ENCODE measurements at regions not wholly inside any gene's neighbourhood (a gene's known extent, or its start where the extent isn't known, plus 50 kb on each side); places are given as distances from the start of the nearest gene placed in this dataset.

DNA sequence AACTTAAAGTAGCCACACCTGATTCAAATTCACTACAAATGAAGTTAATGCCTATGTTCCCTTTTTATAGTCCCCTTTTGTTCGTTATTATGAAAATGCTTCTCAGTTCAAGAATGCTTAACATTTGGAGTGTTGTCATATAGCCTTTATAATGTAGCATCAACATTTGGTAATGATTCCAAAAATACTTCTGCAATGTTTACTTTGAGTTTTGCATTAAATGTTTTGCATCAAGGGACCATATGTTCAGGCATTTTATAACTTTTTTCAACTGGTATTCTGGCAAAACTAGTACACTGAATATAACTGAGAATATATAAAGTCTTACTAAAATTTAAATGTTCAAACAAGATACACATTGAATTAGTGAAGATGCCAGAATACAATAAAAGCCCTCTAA, 209.6 kb upstream of the SLC16A7 start:
- BruUV-seq (replicated peaks) = no TSS peak
- Histone ChIP-seq H3K27me3 (replicated peaks; ENCODE audit: insufficient read depth, low read depth, low read length, poor library complexity) (no peaks in the 10 kb centered on the region), H3K36me3 (ENCODE audit: insufficient read depth, low read length, poor library complexity, severe bottlenecking) (no peaks in the 10 kb centered on the region), H3K27ac (ENCODE audit: low read depth, low read length, poor library complexity, severe bottlenecking) (no peak overlapping the region), H3K9me3 (ENCODE audit: low read depth, low read length, poor library complexity, severe bottlenecking) (no peaks in the 10 kb centered on the region), H3K4me1 (ENCODE audit: insufficient read depth, low read length, poor library complexity, severe bottlenecking) (peaks cover 14% of the 10 kb centered on the region), H3K4me3 (ENCODE audit: low read depth, low read length, poor library complexity, severe bottlenecking) (no peak overlapping the region)
- ChIA-PET POLR2A (ENCODE audit: low non-redundant PET) (no interaction called here), CTCF (no interaction called here)
- intact Hi-C loops (cut with micrococcal nuclease; ENCODE audit: unreplicated experiment) = no loop called here
- no peak for TF ChIP-seq CTCF (conservative IDR thresholded peaks at IDR 0.05; ENCODE audit: low read depth, low read length)
- TF ChIP-seq EZH2 (IDR thresholded peaks at IDR 0.05; ENCODE audit: borderline replicate concordance, low read depth, low read length, poor library complexity, severe bottlenecking) = no peak
- no peak for DNase-seq (ENCODE audit: low spot score)

GRCh38 chr12:59383079-59383822, 212.6 kb upstream of the SLC16A7 start:
- BruUV-seq (replicated peaks) = no TSS peak
- POLR2A ChIA-PET (ENCODE audit: low non-redundant PET) = no interaction called here

DNA sequence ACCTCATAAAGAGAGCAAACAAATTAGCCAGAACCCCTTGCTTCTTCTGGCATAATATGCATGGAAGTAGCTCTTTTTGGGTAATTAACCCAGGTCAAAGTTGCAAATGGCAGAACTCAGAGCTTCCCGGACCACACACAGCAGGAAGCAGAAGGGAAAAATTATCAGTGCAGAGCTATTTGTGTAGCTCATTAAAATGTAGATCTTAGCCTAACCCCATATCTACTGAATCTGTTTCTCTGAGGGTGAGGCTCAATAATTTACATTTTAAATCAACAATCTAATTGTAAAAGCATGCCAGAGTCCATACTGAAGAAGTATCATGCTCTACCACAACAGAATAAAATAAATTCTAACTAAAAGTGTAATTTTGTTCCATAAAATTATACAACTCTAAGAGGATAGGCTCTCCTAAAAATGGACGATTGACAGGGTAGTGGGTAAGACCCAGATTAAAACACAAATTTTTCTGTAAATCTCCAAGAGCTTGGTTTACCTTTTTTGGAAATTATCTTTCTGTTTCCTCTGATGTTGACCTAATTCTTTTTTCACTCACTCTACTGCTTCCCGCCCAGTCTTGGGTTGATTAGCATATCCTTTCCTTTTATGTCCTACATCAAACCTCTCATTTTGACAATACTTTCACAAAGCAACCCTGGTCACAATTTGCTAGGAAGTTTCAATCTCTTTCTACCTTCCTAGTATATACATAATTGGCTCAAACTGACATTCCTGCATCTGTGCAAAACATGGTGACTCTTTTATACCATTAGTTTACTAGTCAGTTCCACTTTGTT, 213.3 kb upstream of the SLC16A7 start:
- BruUV-seq (replicated peaks) = no TSS peak
- no peak overlapping the region for H3K4me3 ChIP-seq (ENCODE audit: low read depth, low read length, poor library complexity, severe bottlenecking)
- H3K27ac ChIP-seq (ENCODE audit: low read depth, low read length, poor library complexity, severe bottlenecking) = no peak overlapping the region
- H3K27me3 ChIP-seq (replicated peaks; ENCODE audit: insufficient read depth, low read depth, low read length, poor library complexity) = no peaks in the 10 kb centered on the region
- no peaks in the 10 kb centered on the region for H3K36me3 ChIP-seq (ENCODE audit: insufficient read depth, low read length, poor library complexity, severe bottlenecking)
- intact Hi-C loops (cut with micrococcal nuclease; ENCODE audit: unreplicated experiment) = no loop called here
- ChIA-PET CTCF (no interaction called here), POLR2A (ENCODE audit: low non-redundant PET) (interaction anchor here (0.6 kb wide), 1 partner anchor 674 kb away, joined by 3 read pairs; no protein-coding TSS in a partner anchor)
- H3K4me1 ChIP-seq (ENCODE audit: insufficient read depth, low read length, poor library complexity, severe bottlenecking) = peaks cover 14% of the 10 kb centered on the region
- DNase-seq (ENCODE audit: low spot score) = no peak
- TF ChIP-seq EZH2 (IDR thresholded peaks at IDR 0.05; ENCODE audit: borderline replicate concordance, low read depth, low read length, poor library complexity, severe bottlenecking) (no peak), CTCF (conservative IDR thresholded peaks at IDR 0.05; ENCODE audit: low read depth, low read length) (no peak)
- no peaks in the 10 kb centered on the region for H3K9me3 ChIP-seq (ENCODE audit: low read depth, low read length, poor library complexity, severe bottlenecking)

More at GRCh38 chr12:59383079-59383822, 212.6 kb upstream of the SLC16A7 start:
- Histone ChIP-seq H3K4me1 (ENCODE audit: insufficient read depth, low read length, poor library complexity, severe bottlenecking) (peaks cover 14% of the 10 kb centered on the region), H3K4me3 (ENCODE audit: low read depth, low read length, poor library complexity, severe bottlenecking) (no peak overlapping the region), H3K36me3 (ENCODE audit: insufficient read depth, low read length, poor library complexity, severe bottlenecking) (no peaks in the 10 kb centered on the region), H3K9me3 (ENCODE audit: low read depth, low read length, poor library complexity, severe bottlenecking) (no peaks in the 10 kb centered on the region), H3K27me3 (replicated peaks; ENCODE audit: insufficient read depth, low read depth, low read length, poor library complexity) (no peaks in the 10 kb centered on the region), H3K27ac (ENCODE audit: low read depth, low read length, poor library complexity, severe bottlenecking) (no peak overlapping the region)
- peak; percentile 62 for DNase-seq (ENCODE audit: low spot score)
- CTCF ChIA-PET = no interaction called here
- TF ChIP-seq EZH2 (IDR thresholded peaks at IDR 0.05; ENCODE audit: borderline replicate concordance, low read depth, low read length, poor library complexity, severe bottlenecking) = no peak
- TF ChIP-seq CTCF (conservative IDR thresholded peaks at IDR 0.05; ENCODE audit: low read depth, low read length) = no peak
- intact Hi-C loops (cut with micrococcal nuclease; ENCODE audit: unreplicated experiment) = no loop called here
